NCI-H2081 treated with DMSO at 0.1 percent for 48 hours (cell line): ENCODE measurements at regions not wholly inside any gene's neighbourhood (a gene's known extent, or its start where the extent isn't known, plus 50 kb on each side); places are given as distances from the start of the nearest gene placed in this dataset.

Source experiments
- DNase-seq: peaks from one replicate; lab custom pipeline; 2025; lab: John Stamatoyannopoulos, UW

DNA sequence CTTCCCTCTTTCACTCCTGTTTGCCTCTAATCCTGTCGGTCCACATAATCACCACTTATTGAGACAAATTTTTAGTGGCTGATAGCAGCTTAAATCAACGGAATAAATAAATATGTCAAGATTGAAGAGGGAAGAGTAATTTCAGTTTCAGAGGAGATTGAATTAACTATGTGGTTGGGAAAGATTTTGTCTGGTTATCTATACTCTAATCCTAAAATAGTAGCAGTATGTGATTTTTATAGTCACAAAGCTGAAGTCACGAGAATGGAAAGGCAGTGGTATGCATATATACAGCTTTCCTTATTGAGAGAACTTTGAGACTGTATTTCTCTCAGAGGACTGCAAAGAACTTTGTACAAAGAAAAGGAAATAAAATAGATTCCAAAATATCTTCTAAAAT is 493.3 kb downstream of the FAT4 start:
- DNase-seq = no peak

- no peak for DNase-seq
Observed at GRCh38 chr4:125808570-125808969, 493.8 kb downstream of the FAT4 start.

DNA sequence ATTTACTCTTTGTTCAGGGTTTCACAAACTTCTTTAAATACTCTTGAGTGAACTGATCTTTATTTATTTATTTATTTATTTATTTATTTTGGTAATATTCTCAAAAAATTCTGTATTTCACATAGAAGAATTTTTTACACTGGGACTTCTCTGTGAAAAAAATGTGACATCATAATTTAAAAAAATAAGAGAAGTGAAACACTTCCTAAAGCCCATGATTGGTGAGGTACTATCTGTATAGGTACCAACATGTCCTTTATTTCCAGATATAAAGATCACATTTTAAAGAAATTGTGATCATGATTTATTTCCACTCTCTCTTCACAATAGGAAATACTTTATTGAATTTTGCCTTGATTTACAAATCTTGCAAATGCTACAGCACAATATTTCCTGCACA is 497.1 kb downstream of the FAT4 start:
- no peak for DNase-seq

GRCh38 chr4:125826801-125827695 is 512.3 kb downstream of the FAT4 start:
- DNase-seq = no peak

- DNase-seq = no peak
Observed at GRCh38 chr4:125827696-125828052, 512.9 kb downstream of the FAT4 start.

DNA sequence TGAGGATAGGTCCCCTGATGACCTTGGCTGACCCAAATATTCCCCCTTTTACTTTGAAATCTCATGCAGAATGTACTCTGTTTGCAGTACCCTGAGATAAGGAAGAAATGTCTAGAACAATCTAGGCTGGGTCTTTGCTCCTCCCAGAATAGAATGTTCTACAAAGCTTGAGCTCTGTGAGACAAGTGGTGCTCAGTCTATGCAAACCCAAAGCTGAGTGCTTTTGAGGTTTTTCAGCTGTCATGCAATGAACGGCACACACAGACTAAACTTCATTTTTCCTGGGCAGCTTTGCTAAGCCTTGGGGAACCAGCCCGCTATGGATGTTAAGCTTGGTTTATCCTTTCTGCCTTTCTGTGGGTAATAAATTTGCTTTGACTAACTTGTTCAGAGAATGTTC is 513.6 kb downstream of the FAT4 start:
- DNase-seq = no peak

DNA sequence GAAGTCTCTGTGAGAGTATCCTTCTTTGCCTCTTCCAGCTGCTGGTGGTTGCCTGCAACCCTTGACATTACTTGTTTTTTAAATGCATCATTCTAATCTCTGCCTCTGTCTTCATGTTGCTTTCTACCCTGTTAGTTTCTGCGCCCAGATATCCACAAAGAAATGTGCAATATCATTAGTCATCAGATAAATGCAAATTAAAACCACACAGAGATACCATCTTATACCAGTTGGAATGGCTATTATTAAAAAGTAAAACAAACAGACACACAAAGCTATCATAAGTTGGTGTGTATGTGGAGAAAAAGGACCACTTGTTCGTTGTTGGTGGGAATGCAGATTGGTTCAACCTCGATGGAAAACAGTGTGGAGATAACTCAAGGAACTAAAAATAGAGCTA is 517.4 kb downstream of the FAT4 start:
- no peak for DNase-seq

DNA sequence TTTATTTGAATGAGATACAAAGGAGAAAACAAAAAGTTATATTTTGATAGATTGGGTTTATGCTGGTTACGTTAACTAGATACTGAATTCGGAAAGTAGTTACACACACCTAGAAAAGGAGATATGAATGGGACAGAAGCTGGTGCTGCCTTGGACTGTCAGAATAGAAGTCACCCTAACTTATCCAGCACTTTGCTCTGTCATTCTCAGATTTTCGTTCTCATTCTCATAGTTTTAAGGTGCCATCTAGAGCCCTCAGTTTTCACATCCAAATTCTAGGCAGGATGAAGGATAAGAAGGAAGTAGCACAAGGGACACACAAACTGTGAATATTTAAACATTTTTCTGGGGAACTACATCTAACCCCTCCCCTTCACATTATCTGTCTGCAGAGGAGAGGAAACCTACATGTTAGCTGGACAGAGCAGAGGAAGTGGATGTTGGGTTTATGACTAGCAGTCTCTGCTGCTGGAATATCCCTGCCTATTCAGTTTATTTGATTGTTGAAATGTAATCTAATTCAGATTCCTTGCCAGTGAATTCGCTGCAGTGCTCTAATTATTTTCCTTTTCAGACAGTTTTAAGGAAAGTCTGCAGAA is 521.9 kb downstream of the FAT4 start:
- no peak for DNase-seq

DNA sequence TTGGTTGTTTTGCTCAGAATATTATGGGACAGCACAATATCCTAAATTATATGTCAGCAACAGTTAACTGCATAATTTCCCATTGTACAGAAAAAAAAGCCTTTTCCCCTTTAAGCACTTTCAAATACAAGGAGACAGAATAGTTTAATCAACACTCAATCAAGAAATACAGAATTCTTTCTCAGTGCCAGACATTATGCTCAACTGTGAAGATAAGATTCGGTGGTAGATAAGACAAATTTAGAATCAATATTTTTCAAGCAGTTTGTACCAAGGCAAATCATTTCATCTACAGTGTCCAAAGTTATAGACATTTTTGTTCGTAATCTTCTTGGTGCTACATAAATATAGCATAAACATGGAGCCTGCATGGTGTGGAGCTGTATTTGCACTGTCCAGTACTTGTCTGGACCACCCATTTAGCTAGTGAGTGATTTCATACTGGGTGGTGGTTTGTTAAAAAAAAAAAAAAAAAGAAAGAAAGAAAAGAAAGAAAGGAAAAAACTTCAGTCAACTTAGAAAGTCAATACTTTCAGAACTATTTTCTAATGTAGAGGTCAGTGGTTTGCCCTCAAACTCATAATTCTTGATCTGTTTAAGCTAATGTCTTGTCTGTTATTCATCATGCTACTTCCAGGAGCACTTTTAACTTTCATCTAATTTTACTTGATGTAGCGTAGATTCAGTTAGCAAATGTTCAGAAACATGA is 522.9 kb downstream of the FAT4 start:
- no peak for DNase-seq

GRCh38 chr4:125838202-125838601 is 523.4 kb downstream of the FAT4 start:
- no peak for DNase-seq

DNA sequence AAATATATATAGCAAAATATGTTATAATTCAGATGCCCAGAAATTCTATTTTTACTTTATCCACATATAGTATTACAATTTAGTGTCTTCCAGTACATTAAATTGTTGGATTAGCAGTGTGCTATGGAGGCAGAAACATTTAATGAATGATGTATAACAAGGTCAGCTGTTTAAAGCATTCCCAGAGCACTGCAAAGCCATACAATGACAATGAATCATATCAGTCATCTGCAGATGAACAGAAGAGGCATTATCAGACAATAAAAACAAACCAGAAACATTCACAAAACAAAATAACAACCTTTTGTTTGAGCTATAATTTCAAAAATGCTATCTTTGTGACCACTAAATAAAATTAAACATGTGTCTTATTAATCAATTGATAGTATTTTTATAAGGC is 524.2 kb downstream of the FAT4 start:
- no peak for DNase-seq

GRCh38 chr4:125843947-125844346 is 529.2 kb downstream of the FAT4 start:
- no peak for DNase-seq

- no peak for DNase-seq
Observed at GRCh38 chr4:125847518-125847917, 532.8 kb downstream of the FAT4 start.

DNA sequence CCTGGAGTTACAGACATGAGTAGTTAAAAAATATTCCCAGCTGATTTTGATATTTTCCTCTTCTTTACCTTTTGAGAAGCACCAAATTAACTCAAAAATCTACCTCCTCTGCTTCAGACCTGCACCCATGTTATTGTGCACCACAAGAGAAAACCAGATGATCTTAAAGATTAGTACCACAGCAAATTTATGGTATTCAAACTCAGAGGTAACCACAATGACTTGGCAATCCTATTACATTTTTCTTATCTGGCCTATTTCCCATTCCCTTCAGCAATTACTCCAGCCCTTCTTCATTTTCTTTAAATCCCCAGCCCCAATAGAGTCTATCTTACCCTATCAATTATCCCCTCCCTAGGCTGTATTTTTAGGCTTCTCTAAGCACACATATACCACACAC is 535.1 kb downstream of the FAT4 start:
- no peak for DNase-seq

- DNase-seq = no peak
Observed at GRCh38 chr4:125891597-125892258, 577.0 kb downstream of the FAT4 start.

GRCh38 chr4:125904802-125905201 is 590.0 kb downstream of the FAT4 start:
- no peak for DNase-seq

DNA sequence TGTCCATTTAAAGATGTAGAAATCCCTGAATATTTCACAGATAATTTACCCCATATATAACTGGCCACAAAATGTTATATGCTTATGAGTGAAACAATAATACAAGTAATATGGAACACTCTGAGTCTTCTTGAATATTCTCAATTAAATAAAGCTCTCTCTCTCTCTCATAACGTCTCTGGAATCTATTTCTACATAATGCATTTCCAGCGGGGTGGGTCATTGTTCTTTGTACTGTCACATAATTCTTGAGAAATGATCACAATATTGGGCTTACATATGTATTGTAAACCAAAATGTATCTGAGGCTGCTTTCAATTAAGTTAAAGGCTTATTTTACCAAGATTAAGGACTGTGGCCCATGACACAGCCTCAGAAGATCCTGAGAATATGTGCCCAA is 596.3 kb downstream of the FAT4 start:
- no peak for DNase-seq

DNA sequence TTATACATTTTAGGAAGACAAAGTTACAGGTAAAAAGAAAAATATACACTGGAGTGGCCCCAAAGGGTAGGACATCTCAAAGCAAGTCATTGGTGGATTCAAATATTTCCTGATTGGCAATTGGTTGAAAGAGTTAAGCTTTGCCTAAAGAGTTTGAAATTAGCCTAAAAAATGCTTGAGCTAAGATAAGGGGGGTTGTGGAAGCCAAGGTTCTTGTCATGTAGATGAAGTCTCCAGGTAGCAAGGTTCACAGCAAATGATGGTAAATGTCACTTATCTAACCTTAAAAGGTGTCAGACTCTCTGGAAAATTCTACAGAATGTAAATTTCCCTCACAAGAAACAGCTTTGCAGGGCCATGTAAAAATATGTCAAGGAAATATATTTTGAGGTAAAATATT is 596.7 kb downstream of the FAT4 start:
- DNase-seq = no peak

- DNase-seq = no peak
Observed at GRCh38 chr4:125917559-125917958, 602.8 kb downstream of the FAT4 start.

- DNase-seq = no peak
Observed at GRCh38 chr4:125928652-125929051, 613.9 kb downstream of the FAT4 start.

- no peak for DNase-seq
Observed at GRCh38 chr4:125938541-125938940, 623.8 kb downstream of the FAT4 start.

GRCh38 chr4:125940426-125940825 is 625.7 kb downstream of the FAT4 start:
- DNase-seq = no peak

GRCh38 chr4:125944966-125945365 is 630.2 kb downstream of the FAT4 start:
- DNase-seq = no peak
